GM23248 (cell line): ENCODE measurements at regions not wholly inside any gene's neighbourhood (a gene's known extent, or its start where the extent isn't known, plus 50 kb on each side); places are given as distances from the start of the nearest gene placed in this dataset.

Source experiments
- EZH2 ChIP-seq: fragments of 200-600 bp; sonication (generic); IDR thresholded peaks from 2 replicates; pipeline ENCODE4 v1.6.1; 2018; ENCODE audit warnings: antibody characterized with exemption, mild to moderate bottlenecking; ENCODE audit not compliant: insufficient read depth, poor library complexity, severe bottlenecking
- EZH2phosphoT487 ChIP-seq: fragments of 200-600 bp; sonication (generic); IDR thresholded peaks from 2 replicates; pipeline ENCODE4 v1.6.1; 2018; ENCODE audit warnings: antibody characterized with exemption, moderate library complexity, mild to moderate bottlenecking, low read depth; ENCODE audit not compliant: insufficient read depth

DNA sequence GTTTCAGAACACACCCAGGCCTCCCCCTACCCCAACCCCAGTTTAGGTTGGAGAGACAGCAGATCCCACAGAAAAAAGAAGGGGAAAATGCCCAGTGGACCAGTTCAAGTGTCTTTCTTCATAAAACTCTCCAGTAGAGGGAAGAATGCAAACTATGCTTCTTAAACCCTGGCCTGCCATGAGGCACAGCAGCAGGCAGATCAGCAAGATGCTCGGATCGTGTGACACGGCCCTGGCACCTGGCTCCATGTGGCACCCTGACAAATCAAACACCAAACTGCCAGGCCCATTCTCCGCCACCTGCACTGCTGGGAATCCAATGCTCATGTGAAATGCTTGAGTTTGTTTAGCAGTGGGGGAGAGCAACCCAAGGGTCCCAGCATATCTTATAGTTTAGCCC lies 166.8 kb downstream of the SOX9 start:
- TF ChIP-seq EZH2 (no peak), EZH2phosphoT487 (no peak)
